Ovary (tissue), 3 donors: ENCODE measurements at regions not wholly inside any gene's neighbourhood (a gene's known extent, or its start where the extent isn't known, plus 50 kb on each side); places are given as distances from the start of the nearest gene placed in this dataset.

Experiments
- CTCF ChIP-seq, 3 donors: fragments of 450-650 bp in 2 of 3; fragments of 200-600 bp in 1 of 3; IDR thresholded peaks; one replicate each; pipeline versions ENCODE4 v1.5.1 to v1.8.0; 2016 to 2022; ENCODE audit warnings: antibody characterized with exemption in 3 of 3, mild to moderate bottlenecking in 1 of 3
- EP300 ChIP-seq: sonication (generic); formaldehyde crosslinking; IDR thresholded peaks from one replicate; pipeline ENCODE4 v1.6.1; 2017; ENCODE audit warnings: antibody characterized with exemption
- POLR2A ChIP-seq: fragments of 450-650 bp; IDR thresholded peaks from one replicate; pipeline ENCODE4 v1.6.1; 2017; ENCODE audit warnings: antibody characterized with exemption, mild to moderate bottlenecking, moderate library complexity
- donor health status: DM: no; HTN: no; CAD: no.

- TF ChIP-seq CTCF (IDR thresholded peaks at IDR 0.05) (no peak), EP300 (no peak), POLR2A (no peak)
Measured at GRCh38 chr6:66985816-66986215, 1278.8 kb upstream of the EYS start.
